ENCODE measurements at regions not wholly inside any gene's neighbourhood (a gene's known extent, or its start where the extent isn't known, plus 50 kb on each side); places are given as distances from the start of the nearest gene placed in this dataset.

- TF ChIP-seq SRF (IDR thresholded peaks at IDR 0.05; ENCODE audit: low read depth, low read length) (no peak), SIRT6 (IDR thresholded peaks at IDR 0.05; ENCODE audit: low read length) (no peak)
These were observed 257.4 kb upstream of the UBASH3B start (continued) for GRCh38 chr11:122398167-122398566.

Data from H1 (cell line).